Astrocyte (in vitro differentiated cells and primary cell): ENCODE measurements at regions not wholly inside any gene's neighbourhood (a gene's known extent, or its start where the extent isn't known, plus 50 kb on each side); places are given as distances from the start of the nearest gene placed in this dataset.

ENCODE experiments used
- CTCF ChIP-seq: IDR thresholded peaks from 2 replicates; pipeline ENCODE4 v1.5.1; 2011; ENCODE audit warnings: low read depth, mild to moderate bottlenecking, inconsistent platforms, low read length, moderate library complexity; ENCODE audit not compliant: insufficient read depth
- EZH2 ChIP-seq: IDR thresholded peaks from 2 replicates; pipeline ENCODE4 v1.6.1; 2012; ENCODE audit warnings: mild to moderate bottlenecking, low read length, inconsistent platforms; ENCODE audit not compliant: insufficient read depth

- no peak for TF ChIP-seq CTCF
- no peak for TF ChIP-seq EZH2
Observed at GRCh38 chr5:34436761-34437501, 219.2 kb upstream of the RAI14 start.
